GM18951 (cell line): ENCODE measurements at regions not wholly inside any gene's neighbourhood (a gene's known extent, or its start where the extent isn't known, plus 50 kb on each side); places are given as distances from the start of the nearest gene placed in this dataset.

Source experiments
- POLR2A ChIP-seq: IDR thresholded peaks from 4 replicates; pipeline ENCODE4 v1.6.1; 2011; ENCODE audit warnings: mild to moderate bottlenecking; ENCODE audit not compliant: insufficient read length, insufficient read depth; ENCODE audit errors: extremely low read depth
- in situ Hi-C: fragments of 300-500 bp; cut with MboI; formaldehyde crosslinking; loops from one replicate; pipeline ENCODE4 v1.12.0; 2022; ENCODE audit warnings: low sequenced_read_pairs, mixed read lengths, inconsistent platforms; ENCODE audit not compliant: unreplicated experiment

DNA sequence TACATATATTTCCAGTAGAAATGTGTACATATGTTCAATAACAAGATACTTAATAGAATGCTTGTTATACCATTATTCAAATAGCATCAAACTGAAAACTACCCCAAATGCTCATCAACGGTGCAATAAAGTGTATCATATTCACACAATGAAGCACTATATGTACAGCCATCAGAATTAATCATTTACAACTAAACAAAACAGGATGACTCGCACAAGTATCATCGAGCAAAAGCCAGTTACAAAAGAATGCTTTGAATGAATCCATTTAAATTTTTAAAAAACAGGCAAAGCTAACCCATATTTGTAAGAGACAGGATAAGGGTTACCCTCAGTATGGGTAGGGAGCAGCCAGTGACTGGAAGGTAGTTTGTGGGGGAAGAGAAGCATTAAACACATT lies 132.8 kb upstream of the PDE1A start:
- no peak for TF ChIP-seq POLR2A
- in situ Hi-C loops = no loop called here

GRCh38 chr2:182565911-182566567 lies 139.2 kb upstream of the PDE1A start:
- TF ChIP-seq POLR2A = no peak
- in situ Hi-C loops = no loop called here

- in situ Hi-C loops = no loop called here
- TF ChIP-seq POLR2A = no peak
Observed at GRCh38 chr2:182573553-182573952, 142.5 kb upstream of the DNAJC10 start.

DNA sequence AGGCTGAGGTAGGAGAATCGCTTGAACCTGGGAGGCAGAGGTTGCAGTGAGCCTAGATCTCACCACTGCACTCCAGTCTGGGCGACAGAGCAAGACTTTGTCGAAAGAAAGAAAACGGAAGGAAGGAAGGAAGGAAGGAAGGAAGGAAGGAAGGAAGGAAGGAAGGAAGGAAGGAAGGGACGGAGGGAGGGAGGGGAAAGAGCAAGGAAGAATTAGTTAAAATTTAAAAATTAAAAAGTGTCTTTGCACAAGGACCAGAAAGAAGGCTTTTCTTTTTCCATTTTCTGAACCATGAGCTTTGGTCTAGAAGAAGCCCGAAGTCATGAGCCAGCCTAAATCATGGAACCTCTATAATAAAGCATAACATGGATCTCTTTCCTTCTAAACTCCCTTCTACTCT lies 138.2 kb upstream of the DNAJC10 start:
- in situ Hi-C loops = no loop called here
- TF ChIP-seq POLR2A = no peak

DNA sequence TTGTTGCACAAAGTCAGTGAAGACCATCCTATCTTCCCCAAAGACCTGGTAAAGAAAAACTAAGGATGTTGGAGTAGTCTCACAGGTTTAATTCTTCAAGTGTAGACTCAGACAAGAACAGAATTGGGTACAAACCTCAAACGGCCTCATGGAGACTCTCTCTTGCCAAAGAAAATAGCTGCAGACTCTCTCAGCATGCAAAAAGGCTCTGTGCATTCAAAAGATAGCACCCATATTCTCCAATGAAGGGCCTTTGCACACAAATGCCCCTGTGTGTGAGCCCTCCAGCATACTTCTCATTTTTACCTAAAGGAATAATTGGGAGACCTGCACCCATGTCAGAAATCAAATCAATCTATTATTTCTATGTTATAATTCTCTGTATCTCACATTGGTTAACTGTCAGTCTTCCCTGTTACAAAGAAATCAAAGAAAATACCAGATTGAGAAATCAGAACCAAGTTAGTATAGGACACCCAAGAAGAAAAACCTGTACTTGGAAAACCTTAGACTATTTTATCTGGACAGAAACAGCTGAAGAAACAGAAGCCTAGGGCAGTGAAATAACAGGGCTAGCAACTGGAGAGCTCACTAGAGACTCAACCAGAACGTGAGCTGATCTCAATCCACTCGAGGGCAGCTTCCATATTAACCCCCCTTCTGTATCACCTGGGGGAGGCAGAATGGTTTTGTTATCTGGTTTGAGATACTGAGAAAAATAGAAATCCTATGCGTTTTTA lies 134.7 kb upstream of the DNAJC10 start:
- TF ChIP-seq POLR2A = no peak
- in situ Hi-C loops = no loop called here

- in situ Hi-C loops = no loop called here
- no peak for TF ChIP-seq POLR2A
Observed at GRCh38 chr2:182584462-182584861, 131.6 kb upstream of the DNAJC10 start.

DNA sequence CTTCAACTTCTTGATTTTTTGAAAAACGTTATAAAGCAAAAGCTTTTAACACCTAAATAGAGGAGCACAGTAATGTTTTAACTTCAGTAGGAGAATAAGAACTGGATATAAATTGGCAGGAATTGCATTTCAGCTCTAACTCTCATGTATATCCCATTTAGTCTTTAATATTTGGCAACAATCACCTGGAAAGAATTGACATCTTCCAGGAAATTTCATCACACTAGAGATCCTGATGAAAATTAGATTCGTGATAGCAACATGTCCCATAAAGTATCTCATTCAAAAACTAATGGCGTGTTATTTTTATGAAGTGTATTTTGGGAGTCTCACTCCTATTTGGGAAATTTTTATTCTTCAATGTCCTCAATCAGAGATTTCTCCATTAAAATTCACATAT lies 131.1 kb upstream of the DNAJC10 start:
- TF ChIP-seq POLR2A = no peak
- in situ Hi-C loops = no loop called here

GRCh38 chr2:182585430-182585829 lies 130.6 kb upstream of the DNAJC10 start:
- in situ Hi-C loops = no loop called here
- no peak for TF ChIP-seq POLR2A

GRCh38 chr2:182586426-182586825 lies 129.6 kb upstream of the DNAJC10 start:
- in situ Hi-C loops = no loop called here
- no peak for TF ChIP-seq POLR2A

GRCh38 chr2:182587831-182588230 lies 128.2 kb upstream of the DNAJC10 start:
- in situ Hi-C loops = no loop called here
- TF ChIP-seq POLR2A = no peak

- no peak for TF ChIP-seq POLR2A
- in situ Hi-C loops = no loop called here
Observed at GRCh38 chr2:182589121-182589520, 126.9 kb upstream of the DNAJC10 start.

DNA sequence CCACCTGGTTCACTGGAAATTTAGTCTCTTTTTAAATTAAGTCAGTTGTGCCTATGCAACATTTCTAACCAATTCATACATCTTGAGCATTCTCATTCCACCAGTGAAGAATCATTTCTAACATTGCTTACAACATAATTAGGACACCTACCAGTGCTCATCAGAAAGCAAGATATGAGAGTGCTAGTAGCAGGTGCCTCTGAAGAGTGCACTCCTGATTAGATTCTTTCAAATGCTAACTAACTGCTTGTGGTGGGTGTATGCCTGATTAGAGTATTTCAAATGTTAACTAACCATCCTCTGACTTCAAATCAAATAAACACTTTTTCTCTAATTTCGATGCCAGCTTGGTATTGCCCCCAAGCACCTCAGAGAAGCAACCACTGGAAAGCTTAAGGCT lies 124.3 kb upstream of the DNAJC10 start:
- in situ Hi-C loops = no loop called here
- no peak for TF ChIP-seq POLR2A

DNA sequence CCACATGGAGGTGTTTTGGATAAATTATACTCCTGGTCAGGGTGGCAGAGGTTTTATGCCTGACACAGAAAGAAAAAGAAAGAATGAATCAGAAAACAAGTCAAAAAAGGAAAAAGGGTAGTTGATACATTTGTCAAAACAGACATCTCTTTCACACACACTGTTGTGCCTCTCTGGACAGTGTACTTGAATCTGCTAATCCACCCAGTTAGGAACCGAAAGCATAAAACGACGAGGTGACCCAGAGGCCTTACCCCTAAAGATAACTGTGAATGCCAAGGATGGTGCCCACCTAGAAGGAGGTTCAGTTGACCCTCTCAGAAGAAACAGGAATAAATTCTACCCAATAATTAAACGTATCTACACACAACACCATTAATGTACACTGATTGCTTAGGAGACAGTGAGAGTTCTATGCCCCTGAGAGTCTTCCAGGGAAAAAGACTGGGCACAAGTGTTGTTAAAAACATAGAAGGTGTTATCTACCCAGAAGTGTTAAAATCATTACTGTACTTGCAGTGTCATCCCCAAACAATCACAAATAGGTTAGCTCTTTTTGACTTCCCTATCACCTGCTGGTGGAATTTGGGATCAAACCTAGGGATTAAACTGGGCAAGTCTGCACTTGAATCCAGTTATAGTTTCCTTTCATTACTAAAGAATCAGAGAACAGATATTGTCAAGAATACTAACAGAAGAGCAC lies 123.2 kb upstream of the DNAJC10 start:
- in situ Hi-C loops = no loop called here
- TF ChIP-seq POLR2A = no peak
